HG03135 (cell line): ENCODE measurements at regions not wholly inside any gene's neighbourhood (a gene's known extent, or its start where the extent isn't known, plus 50 kb on each side); places are given as distances from the start of the nearest gene placed in this dataset.
A peak's percentile ranks its signal among the peaks of the same experiment; 100 is the strongest.

Experiments used
- ATAC-seq: cut with Tn5 transposase; IDR thresholded peaks from one replicate; pipeline ENCODE4 v1.9.1; 2021; ENCODE audit warnings: mild to moderate bottlenecking, moderate library complexity; ENCODE audit not compliant: unreplicated experiment

GRCh38 chr6:15996030-15996429 is 132.9 kb upstream of the MYLIP start:
- no peak for ATAC-seq

DNA sequence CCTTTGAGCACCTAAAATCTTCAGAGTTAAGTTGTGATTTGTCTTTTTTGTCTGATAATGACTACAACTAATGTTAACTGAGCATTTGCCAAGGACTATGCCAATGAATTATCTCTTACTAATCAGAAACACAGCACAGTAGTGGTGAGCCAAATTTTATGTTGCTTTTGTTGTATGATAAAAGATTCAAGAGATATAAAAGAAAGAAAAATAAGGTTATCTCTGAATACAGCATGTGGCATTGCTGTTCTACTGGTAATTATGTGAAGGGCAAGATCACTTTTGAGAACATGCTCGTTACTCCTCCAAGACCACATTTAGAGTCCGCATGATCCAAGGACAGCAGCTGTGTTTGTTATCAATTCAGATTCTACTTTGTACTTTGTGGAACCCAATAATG is 133.4 kb upstream of the MYLIP start:
- no peak for ATAC-seq

- no peak for ATAC-seq
Measured at GRCh38 chr6:15994814-15995459, 133.9 kb upstream of the MYLIP start.

DNA sequence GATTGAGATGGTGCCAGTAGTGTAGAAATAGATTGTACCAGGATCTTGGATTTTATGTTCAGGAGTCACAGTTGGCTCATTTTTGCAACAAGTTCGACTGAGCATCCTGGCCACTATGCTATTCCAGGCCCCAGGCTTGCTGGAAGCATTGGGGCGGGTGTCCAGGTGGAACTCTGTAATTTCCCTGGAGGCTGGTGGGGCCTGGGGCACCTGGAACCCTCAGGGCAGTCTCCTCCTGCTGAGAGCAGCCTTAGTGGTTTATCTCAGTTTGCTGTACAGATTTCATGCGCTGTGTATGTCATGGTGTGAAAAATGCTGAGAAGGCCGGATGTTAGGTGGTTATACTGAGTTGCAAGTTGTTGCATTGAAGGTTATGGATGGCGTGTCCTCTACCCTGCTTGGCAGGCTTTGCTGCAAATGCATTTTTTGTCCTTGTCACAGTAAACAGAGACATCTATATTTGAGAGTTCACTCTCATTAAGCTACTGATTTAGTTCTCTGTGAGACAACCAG is 135.1 kb upstream of the MYLIP start:
- ATAC-seq = no peak

DNA sequence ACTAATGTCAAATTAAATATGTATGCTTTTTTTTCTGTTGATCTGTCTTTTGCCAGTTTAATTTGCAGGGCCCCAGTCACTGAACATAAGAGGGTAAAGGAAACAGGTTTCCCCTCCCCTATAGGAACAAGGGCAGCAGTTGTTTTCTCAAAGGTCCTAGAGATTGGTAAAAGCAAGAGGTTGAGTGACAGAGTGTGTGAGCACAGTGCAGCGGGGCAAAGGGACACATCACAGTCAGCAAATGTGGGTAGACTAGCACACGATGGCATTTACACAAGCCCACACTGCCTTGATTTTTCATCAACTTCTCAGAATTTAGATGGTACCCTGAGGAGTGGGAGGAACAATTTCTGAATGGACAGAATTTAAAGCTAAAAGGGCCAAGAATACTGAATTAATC is 138.7 kb upstream of the MYLIP start:
- ATAC-seq = no peak

DNA sequence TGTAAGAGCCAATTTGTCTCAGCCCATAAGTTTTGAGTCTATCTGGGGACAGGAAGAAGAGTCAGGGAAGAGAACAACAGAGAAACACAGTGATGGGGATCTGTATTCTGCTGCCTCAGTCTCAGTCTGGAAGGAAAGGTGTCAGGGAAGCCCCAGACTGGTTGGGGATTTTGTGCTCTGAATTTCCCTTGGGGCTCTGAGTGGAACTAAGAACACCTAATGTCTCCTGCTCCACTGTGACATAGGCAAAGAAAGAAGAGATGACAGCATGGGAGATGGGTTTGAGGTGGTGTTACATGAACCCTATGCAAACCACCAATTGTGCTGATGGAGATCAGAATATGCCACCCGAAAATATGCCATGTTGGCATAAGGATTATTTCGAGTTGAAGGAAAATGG is 139.5 kb upstream of the MYLIP start:
- peak; percentile 57 for ATAC-seq

DNA sequence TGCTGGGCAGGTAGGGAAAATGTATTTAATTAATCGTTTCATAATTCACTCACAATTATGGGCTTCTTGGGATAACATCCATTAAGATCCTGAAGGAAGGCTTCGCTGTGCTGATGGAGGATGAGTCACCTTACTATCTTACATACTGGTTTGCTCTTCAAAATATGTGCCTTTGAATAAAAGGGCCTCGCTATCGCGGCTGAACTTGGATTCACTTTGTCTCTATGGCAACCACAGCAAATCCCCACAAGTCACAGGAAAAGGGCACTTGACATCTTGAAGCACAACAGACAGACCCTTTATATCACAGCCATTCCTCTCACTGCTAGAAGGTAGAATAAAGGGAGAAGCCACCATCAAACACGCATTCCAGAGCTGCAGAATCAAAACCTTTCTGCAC is 141.3 kb upstream of the MYLIP start:
- ATAC-seq = no peak

DNA sequence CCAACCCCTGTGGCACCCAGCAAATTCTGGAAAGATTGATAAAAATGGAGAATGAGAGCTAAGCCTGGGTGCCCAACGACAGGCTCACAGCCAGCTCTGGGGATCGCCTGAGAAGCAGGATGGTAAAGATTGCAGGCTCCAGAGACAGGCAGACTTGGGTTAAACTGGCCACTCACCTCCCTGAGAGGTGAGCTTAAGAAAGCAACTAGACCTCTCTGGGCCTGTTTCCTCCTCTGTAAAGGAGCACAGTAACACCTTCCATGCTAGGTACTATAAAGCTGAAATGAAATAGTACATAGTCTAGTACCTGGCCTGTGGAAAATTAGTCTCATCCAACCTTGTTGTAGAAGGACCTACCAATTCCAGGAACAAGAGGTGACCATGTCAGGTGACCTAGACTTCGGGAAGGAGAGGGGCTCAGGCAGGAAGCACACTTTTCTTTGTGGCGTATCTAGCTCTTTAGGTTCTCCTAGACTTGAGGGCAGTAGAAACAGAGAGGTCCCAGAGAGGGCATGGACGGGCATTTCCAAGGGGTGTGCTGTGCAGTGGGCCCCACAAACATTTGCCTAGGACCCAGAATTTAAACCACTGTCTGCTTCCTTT is 142.8 kb upstream of the MYLIP start:
- ATAC-seq = no peak

DNA sequence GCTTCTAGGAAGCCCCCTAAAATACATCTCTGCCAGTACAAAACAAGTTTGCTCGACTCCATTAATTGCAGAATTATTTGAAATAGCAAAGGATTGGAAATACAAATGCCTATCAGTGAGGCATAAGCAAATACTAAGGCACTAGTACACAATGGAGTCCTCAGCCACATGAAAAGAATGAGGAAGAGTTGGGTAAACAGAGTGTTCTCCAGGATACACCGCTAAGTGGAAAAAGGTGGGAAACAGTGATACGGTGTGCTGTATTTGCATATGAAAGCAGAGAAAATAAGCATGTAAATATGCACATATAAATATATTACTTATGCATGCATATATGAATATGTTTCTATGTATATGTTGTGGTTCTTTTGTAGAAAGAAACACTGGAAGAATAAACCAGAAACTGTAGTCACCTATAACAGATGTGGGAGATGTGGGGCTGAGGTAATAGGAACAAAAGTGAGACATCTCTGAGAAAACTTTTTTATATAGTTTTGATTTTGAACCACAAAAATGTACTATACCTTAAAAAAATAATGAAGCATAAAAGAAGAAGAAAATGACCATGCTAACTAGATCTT is 143.4 kb upstream of the MYLIP start:
- no peak for ATAC-seq

- no peak for ATAC-seq
Measured at GRCh38 chr6:15981956-15982355, 146.9 kb upstream of the MYLIP start.

DNA sequence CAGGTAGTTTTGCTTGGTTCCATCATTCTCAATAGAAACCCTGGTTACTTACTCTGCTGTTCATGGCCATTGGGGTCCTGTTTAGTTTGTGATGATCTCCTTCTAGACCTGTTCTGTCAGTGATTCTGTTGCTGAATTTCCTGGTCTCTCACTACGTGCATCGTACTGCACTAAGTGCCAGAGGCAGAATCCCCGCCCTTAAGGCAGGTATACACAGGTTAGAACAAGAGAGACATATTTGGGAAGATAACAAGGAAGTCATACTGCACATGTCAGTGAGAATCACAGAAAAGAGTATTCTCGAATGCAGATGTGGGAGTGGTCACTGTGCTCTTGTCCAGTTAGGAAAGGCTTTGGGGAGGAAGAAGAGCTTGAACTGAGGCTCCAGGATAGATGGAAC is 148.1 kb upstream of the MYLIP start:
- ATAC-seq = no peak

DNA sequence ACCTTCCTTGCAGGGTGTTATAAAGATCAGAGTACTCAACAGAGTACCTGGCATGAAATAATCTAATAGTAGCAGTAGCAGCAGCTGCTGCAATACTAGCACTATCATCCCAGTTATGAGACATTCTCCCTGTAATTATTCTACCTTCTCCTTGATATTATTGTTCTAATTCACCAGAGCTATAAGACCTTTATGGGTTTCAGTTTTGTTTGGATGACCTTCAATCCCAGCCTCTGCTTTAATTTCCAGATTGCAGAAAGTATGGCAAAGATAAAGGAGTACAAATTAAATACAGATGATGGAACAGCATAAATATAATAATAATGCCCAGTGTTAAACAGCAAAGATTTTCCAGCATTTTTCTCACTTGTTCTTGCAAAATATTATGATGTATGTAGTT is 150.5 kb upstream of the MYLIP start:
- ATAC-seq = no peak

- no peak for ATAC-seq
Measured at GRCh38 chr6:15977050-15977449, 151.8 kb upstream of the MYLIP start.

- no peak for ATAC-seq
Measured at GRCh38 chr6:15974817-15975216, 154.1 kb upstream of the MYLIP start.

DNA sequence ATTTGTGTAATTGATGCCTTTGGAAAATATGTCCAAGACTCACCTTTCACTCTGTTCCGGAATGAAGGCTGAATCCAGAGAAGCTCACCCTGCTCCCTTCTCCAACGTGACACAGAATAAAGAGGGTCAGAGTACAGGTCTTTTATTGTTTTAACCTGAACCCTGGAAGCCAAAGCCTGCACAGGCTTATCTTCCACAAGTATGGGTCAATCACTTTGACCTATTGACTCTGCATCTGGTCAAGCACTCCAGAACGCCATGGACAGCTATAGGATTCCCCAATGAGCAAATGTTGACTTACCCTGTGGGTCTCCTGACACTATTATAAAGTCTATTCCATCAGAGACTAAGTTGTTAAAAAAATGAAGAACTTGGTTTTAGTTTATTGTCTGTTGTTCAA is 158.4 kb upstream of the MYLIP start:
- ATAC-seq = no peak

GRCh38 chr6:15969236-15969778 is 159.6 kb upstream of the MYLIP start:
- no peak for ATAC-seq

GRCh38 chr6:15968519-15968918 is 160.4 kb upstream of the MYLIP start:
- ATAC-seq = no peak

GRCh38 chr6:15966000-15966520 is 162.8 kb upstream of the MYLIP start:
- no peak for ATAC-seq

GRCh38 chr6:15962449-15962764 is 166.5 kb upstream of the MYLIP start:
- no peak for ATAC-seq

- ATAC-seq = no peak
Measured at GRCh38 chr6:15961635-15962448, 167.0 kb upstream of the MYLIP start.
